HPDE6-E6E7 (cell line): ENCODE measurements at regions not wholly inside any gene's neighbourhood (a gene's known extent, or its start where the extent isn't known, plus 50 kb on each side); places are given as distances from the start of the nearest gene placed in this dataset.

Experiments
- DNase-seq: peaks from one replicate; pipeline ENCODE4 v3.0.0; 2011; ENCODE audit warnings: missing footprints; ENCODE audit errors: extremely low spot score

DNA sequence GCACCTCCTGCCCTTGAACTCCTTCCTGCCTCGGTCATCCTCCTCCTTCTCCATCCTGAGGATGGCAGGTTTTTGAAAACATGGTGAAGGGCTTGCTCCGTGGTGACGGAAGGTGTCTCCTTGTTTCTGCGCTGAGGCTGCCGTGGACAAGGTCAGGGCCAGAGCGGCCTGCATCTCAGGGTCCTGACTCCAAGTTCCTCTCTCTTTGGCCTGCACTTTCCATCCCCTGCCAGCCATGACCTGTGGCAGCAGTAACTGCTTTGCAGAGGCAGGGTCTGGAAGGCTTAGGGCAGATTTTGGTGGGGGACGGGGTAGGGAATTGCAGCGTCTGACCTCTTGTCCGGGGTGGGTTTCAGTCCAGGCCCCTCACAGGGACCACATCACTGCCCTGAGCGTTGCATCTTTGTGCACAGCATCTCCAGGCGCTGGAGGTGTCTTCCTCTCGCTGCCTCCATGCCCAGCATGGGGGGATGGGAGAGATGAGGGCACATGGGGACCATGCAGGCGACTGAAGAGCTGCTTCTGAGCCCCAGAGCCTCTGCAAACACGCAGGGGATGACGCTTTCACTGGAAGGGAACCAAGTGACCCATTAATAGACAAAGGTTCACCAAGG is 216.8 kb downstream of the TEX29 start:
- no peak for DNase-seq

- no peak for DNase-seq
Observed at GRCh38 chr13:111537843-111538499, 217.5 kb downstream of the TEX29 start.

DNA sequence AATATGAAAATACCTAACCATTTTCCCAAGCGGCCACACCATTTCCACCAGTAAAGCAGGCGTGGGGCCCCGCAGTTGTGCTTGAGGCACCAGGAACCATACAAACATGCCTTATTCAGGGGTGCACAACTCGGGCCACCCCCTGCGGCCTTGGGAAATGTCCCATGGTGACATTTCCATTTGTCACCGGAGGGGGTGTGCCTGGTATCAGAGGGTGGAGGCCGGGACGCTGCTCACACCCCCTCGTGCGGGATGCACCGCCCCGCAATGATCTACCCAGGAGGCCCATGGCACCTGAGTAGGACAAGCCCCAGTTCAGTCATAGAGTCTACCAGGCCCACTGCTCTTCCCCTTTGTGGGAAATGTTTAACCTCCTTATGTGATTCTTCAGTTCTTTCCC is 218.8 kb downstream of the TEX29 start:
- DNase-seq = no peak

- no peak for DNase-seq
Observed at GRCh38 chr13:111539791-111540446, 219.5 kb downstream of the TEX29 start.

- DNase-seq = no peak
Observed at GRCh38 chr13:111540486-111540885, 220.0 kb downstream of the TEX29 start.

DNA sequence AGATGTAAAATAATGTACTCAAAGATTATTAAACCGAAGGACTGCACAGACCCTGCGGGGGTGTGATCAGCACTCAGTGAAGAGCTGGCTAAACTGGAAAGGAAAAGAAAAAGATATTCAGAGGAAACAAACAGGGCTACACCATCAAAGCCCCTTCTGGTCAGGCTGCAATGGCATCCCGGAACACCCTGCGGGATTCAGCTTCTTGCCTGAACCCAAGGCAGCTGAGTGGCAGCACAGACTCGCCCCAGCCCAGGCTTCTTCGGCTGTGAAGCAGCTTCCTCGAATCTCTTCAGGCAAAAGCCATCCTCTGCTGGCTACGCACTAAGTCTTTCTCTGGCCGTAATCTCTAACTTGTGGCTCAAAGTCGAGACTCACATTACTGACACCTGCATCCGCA is 220.9 kb downstream of the TEX29 start:
- DNase-seq = no peak

- DNase-seq = no peak
Observed at GRCh38 chr13:111541752-111542529, 221.5 kb downstream of the TEX29 start.

DNA sequence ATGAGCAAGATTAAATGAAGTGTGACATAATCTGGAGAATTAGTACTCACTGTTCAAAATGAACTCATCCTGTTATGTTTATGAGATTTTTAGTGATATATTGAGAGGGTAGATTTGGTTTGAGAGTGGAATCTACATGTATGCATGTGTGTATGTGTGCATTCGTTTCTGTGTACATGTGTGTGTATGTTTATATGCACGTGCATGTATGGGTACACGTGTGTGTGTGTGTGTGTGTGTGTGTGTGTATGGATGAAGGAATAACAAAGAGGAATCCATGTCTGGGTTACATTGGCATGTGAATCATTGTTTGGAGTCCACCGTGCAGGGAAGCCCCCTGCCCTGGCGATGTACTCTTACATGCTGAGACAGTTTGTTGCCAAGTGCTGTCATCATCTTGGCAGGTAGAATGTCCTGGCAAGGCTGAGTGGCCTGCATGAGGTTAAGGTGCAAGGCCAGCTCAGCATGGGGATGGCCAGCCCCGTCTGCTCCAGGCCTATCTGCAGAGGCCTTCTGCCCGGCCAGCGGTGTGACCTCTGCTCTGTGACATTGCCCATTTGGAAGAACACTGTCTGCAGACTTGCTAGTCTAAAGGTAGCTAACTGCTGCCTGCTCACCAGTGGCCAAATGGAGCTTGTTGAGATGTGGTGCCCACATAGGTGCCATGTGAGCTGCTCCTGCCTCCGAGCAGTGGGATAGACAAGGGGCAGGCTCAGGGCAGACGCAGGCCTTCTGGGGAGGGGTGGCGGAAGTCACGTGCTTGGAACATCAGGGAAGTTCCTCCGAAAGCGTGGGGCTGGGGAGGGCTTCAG is 222.3 kb downstream of the TEX29 start:
- no peak for DNase-seq

DNA sequence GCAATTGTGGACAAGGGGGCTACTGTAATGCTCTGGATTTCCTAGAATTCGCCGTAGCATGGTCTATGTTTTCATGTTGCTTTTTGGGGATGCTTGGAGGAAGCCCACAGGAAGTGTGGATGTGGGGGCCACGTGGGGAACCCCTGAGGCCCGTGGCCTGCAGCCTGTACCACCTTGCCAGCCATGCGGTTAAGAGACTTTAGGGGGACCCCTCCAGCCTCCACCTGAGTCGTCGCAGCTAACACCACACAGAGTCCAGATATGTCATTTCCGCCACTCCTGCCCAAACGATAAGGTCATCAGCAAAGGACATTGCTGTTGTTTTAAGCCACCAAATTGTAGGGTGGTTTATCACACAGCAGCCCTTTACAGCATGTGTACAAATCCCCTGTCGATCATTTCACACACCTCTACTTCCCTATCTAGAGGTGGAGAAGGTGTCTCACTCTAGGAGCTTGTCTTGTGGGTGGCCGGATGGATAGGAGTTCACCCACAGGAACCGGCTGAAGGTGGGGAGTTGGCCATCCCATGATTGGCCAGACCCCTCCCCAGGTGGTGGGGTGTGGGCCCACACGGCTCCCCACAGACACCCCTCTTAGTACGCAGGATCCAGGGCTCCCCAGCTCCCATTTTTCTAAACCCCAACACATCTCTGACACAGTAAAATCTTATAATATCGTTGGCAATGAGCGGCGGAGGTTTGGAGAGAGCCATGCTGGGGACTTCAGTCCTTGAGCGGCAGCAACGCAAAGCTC is 226.7 kb downstream of the TEX29 start:
- no peak for DNase-seq

- no peak for DNase-seq
Observed at GRCh38 chr13:111547726-111548273, 227.4 kb downstream of the TEX29 start.

DNA sequence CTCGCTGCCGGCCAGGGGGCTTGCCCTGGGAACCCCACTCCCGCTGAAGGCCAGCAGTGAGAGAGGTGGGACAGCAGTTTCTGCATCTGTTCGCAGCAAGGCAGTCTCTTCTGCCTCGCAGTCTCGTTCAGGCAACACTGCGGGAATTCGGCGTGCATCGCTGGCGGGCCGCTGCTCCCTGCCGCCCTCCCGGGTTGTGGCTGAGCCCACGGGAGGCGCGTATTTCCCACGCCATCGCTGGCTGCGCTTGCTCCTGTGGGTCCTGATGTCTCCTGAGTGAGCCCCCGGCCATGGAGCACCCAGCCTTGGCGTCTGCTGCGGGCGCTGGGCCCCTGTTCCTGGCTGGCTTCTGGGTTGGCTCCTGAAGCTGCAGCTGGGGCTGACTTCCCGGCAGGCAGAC is 227.9 kb downstream of the TEX29 start:
- DNase-seq = no peak

DNA sequence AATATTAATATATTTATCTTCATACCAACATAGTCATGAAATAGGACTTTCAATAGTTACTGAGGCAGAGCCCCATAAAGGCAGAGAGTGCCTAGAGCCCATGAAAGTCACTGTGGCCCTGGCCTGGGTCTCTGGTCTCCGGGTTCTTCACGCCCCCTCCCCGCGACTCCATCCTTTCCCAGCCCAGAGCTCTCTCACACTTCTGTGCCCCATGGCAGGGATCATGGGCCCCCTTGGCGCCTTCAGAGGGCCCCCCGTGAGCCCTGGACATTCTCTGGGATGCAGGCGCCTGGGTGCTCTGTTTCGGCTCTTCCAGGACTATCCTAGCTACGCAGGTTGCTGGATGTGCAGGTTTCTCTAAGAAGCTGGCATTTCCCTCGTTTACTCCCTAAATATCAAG is 228.4 kb downstream of the TEX29 start:
- no peak for DNase-seq

- DNase-seq = no peak
Observed at GRCh38 chr13:111549464-111549863, 229.0 kb downstream of the TEX29 start.

DNA sequence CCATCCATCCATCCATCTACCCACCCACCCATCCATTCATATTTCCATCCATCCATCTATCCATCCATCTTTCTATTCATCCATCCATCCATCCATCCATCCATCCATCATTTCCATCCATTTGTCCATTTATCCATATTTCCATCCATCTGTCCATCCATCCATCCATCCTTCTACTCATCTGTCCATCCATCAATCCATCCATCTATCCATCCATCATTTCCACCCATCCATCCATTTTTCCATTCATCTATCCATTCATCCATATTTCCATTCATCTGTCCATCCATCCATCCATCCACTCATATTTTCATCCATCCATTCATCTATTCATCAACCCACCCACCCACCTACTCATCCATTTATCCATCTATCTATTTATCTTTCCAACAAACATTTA is 229.6 kb downstream of the TEX29 start:
- DNase-seq = no peak

GRCh38 chr13:111551204-111551820 is 230.9 kb downstream of the TEX29 start:
- no peak for DNase-seq

DNA sequence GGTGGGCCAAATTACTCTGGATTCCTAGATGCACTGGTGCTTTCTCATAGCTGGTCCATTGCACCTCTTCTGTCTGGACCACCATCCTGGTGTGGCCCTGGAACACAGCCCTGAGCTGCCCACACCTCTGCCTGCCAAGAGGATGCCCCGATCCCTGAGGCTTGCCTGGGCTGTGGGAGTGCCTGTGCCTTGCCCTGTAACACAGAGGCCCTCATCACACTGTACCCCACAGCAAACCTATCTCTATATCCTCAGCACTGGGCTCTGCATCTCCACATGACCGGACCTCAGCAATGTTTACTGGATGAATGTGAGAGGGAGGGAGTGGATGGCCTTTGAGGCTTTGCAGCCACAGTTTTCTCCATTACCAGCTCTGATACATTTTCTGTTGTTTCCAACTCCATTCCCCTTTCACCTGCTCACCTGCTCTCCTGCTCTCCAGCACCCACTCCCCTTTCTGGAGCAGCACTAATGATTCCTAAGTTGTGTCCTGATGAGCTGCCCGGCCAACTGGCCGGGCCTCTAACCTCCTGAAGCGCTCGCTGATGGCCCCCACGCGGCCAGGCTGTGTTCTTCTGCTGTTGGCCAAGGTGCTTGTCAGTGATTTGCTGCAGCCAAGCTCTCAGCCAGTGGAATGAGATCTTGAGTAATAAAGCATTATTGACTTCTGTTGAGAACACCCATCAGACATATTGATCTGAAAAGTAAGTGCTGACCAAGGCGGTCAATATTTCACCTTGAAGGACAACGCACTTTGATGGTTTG is 232.6 kb downstream of the TEX29 start:
- no peak for DNase-seq

GRCh38 chr13:111554539-111555267 is 234.3 kb downstream of the TEX29 start:
- DNase-seq = no peak

GRCh38 chr13:111555268-111555808 is 234.9 kb downstream of the TEX29 start:
- no peak for DNase-seq
